ENCODE measurements at regions not wholly inside any gene's neighbourhood (a gene's known extent, or its start where the extent isn't known, plus 50 kb on each side); places are given as distances from the start of the nearest gene placed in this dataset.

DNA sequence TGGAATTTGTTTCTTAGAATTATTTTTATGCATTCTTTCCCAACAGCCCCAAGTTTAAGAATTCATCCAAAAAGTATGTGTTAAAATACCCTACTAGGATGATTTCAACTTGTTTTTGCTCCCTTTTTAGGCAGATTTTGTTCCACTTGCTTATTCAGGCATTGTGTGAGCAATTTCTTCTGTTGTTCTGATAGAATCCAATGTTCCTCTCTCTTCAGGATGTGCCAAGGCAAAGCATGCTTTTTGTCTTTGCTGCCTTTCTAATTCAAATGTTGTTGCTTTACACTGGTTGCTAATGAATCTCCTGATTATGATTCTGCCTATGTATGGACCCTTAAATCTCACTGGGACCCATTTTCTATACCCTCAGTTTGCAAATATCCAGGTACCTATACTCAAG is 131.2 kb upstream of the ARHGAP42 start:
- TF ChIP-seq POLR2A (IDR thresholded peaks at IDR 0.05), result no peak
- TF ChIP-seq, protein P1, sequence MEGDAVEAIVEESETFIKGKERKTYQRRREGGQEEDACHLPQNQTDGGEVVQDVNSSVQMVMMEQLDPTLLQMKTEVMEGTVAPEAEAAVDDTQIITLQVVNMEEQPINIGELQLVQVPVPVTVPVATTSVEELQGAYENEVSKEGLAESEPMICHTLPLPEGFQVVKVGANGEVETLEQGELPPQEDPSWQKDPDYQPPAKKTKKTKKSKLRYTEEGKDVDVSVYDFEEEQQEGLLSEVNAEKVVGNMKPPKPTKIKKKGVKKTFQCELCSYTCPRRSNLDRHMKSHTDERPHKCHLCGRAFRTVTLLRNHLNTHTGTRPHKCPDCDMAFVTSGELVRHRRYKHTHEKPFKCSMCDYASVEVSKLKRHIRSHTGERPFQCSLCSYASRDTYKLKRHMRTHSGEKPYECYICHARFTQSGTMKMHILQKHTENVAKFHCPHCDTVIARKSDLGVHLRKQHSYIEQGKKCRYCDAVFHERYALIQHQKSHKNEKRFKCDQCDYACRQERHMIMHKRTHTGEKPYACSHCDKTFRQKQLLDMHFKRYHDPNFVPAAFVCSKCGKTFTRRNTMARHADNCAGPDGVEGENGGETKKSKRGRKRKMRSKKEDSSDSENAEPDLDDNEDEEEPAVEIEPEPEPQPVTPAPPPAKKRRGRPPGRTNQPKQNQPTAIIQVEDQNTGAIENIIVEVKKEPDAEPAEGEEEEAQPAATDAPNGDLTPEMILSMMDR (IDR thresholded peaks at IDR 0.05), result no peak

Data from vagina (tissue), 2 donors.